HG03159 (cell line): ENCODE measurements at regions not wholly inside any gene's neighbourhood (a gene's known extent, or its start where the extent isn't known, plus 50 kb on each side); places are given as distances from the start of the nearest gene placed in this dataset.

Source experiments
- ATAC-seq: cut with Tn5 transposase; IDR thresholded peaks from one replicate; pipeline ENCODE4 v1.9.1; 2021; ENCODE audit warnings: mild to moderate bottlenecking, moderate library complexity; ENCODE audit not compliant: unreplicated experiment

DNA sequence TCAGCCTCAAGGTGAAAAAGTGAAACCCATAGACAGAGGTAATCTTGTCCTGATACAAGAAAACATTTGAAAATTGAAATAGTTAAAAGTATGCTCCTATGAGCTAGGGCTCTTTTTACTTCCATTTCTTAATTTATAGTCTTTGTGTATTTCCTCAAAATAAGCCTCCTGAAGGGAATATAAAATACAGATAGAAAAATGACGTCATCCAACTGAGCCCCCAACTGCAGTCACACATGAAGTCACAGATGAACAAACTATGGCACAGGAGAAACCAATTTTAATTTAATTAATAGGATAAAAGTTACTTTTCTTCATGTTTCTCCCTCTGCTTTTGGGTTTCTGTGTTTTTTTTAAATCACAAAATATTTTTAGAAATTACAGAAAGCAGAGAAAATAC lies 280.3 kb downstream of the HTR7 start:
- ATAC-seq: no peak

DNA sequence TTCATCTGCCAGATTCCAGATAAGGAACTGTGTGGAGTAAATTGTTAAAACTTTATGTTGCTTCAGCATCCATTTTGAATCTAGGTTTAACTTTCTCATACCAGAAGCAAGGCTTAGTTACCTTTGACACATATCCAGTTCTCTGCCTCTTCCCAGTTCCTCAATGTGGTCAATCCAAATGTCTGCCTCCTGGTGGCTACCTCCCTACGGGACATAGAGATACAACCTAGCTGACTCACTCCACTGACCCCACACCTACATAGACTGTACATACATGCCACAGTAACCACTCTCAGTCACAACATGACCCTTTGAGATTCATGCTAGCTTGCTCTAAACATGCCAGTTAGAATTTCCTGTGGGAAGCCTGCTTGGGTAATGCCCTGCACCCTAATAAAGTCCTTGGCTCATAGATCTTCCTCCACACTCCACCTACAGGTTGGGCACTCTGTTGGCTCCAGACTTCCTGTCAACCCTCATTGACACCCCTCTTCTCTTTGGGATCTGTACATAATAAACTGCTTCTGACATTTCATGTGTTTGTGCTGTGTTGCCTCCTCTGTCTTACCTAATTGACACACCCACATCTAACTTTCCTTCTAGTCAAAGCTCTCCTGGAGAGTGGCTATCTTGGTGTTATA lies 278.1 kb downstream of the HTR7 start:
- no peak for ATAC-seq

DNA sequence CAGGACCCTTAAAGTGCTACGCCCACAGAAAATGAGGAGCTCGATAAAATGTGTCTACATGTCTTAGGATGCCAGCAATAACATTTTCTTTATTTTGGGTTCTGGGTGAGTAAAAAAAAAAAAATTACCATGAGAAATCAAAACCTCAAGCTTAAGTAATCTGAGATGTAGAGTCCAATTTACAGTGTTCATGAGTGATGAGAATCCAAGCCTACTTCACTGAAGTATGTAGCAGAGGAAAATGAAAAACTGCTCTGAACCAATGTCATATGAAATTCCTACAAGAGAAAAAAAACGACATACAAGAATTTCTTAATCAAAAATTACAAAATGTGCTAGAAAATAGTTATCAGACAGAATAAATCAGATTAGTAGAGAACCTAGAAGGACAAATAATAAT lies 274.4 kb downstream of the HTR7 start:
- ATAC-seq: no peak

DNA sequence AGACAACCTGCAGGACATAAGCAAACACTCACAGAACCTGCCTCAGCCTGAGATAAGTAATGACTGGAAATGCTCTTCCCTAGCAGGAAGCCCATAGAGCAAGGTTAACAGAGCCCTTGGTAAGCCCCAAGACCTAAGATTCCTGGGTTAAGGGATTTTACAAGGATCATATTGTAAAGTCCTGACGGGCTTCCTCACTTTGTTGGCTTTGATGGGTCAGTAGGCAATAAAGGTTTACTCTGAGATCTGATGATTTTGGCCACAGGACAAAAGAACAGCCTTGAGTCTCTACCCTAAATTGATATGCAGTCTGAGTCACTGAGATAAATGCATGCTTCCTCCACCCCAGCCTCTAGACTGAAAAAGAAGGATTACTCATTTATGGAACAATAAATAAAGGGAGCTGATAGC lies 270.8 kb downstream of the HTR7 start:
- no peak for ATAC-seq

DNA sequence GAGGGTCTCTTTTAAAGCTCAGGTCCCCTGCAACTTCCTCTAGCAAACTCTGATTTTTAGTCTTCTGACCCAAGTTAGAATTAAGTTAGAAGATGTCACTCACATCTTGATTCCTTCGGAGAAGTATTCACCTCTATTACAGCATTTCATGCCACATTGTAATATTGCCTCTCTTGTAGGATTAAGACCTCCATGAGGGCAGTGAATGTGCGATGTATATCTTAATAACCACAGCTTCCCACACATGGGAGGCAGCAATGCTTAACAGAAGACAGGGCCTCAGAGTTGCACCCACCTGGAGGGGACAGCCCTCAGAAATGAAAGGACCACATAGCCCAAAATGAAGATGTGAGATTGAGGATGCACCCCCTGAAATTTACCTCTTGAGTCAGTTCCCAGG lies 270.3 kb downstream of the HTR7 start:
- ATAC-seq: no peak

DNA sequence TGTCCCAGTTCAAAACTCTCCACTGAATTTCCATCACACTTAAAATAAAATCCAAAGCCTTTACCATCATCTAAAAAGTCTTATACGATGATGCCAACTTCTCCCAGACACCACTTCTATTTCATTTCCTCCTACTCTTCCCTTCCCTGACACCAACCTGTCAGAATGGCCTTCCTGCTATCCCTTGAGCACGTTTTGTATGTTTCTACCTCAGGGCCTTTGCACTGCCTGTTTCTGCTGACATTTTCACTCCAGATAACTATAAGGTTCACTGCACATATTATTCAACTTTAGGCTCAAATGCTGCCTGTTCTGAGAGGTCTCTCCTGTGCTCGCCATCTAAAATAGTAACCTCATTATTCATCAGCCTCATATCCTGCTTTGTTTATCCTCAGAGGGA lies 269.6 kb downstream of the HTR7 start:
- ATAC-seq: no peak

DNA sequence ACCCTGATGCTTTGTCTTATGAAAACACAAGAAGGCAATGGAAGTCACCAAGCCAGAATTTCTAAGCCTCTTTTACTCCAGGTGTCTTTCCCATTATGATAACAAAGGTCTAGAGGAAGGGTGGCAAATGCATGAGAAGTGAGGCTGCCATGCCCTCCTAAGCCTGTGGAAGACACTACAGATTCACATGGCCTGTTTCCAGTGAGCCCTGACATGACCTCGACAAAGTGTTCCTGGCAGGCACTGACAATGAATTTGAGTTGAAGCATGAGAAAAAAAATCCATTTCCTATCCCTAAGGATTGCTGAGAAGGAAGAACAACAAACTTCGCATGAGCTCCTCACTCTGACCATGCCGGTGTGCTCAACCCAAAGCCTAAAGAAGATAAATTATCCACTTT lies 268.0 kb downstream of the HTR7 start:
- ATAC-seq: no peak

DNA sequence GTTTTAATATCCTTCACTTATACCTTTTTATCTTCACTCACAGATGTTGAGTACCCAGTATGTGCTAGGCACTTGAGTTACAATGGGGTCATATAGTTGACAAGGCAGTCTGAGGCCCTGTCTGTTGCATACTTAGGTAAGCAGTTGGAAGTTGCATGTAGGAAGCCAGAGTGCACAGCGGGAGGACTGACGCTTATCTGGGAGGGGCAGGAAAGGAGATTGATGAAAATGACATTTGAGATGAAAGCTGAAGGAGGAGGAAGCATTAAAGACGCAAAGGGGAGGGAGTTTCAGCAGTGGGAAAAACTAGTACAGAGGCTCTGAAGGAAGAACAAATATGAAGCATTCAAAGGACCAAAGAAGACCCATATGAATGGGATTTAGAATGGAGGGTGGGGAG lies 266.2 kb downstream of the HTR7 start:
- ATAC-seq: no peak

DNA sequence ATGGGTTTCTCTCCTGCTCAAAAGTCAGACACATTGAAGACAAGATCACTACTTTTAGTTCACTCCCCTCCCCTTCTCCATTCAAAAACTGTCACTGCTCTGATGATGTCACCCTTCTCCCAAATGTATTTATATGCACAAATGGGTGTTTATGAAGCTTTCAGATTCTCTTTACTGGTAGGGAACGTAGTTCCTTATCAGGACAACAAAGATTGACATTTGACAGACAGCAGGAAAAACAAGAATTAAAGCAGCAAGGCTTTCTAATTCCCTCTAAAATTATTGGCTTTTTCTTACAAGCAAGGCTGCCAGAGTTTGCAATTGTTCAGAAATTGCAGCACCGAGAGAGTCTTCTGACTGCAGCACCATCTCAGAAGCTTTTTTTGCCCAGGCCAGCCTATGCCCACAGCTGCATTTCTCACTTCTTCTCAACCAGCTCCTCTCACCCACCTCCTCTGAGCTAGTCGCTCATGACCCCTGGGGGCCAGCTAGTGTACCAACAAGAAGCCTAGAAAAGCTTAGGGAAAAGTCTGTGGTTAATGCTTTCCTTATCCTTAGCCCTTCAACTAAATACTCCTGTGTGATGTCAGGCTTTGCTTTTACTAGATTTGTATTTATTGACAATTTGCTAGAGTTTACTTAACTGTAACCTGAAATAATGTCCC lies 265.1 kb downstream of the HTR7 start:
- ATAC-seq: peak; percentile 68

DNA sequence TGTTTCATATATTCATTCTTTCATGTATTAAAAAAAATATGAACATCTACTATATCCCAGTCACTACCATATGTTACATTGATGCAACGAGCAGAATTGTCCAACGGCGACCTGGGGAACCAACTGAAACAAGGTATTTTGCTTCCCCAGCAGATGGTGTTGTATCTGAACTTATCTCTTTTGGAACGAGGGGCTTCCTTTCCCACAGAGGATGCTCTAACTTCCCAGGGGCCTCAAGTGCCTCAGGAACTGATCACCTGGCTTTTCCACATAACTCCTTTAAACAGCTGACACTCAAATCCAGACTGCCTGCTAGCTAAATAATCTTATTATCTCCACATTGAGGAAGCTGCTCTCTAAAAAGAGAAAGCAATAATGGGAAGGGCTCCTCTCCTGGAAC lies 259.3 kb downstream of the HTR7 start:
- no peak for ATAC-seq

DNA sequence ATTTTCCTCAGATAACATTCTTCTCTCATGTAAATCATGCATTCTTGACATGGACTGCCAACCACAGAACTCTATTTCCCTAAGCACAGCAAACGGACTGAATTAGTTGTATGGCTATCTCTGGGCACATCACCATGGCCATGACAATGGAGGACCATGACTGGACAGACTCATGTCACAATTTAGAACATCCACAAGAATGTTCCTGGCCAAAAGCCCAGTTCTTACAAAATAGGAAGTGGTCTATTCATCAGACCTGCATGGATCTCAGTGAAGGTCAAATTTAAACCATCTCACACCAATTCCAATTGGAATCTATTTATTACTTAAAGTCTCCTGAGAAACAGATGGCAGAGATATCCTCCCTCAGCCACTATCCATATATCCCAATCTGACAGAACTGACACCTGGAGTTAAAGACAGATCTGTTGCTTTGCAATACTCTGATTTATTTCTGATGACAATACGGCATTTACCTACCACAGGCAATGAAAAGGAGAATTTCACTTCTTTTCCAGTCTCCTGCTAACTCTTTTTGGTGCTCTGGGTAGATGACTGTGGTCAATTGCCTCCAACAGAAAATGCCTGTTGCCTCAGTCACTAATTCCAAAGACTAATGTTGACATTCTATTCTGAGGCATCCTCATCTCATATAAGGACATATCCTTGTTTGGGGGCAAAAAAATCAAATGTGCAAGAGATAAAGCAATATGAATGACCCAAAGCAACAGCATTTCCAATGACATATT lies 254.8 kb downstream of the HTR7 start:
- no peak for ATAC-seq

DNA sequence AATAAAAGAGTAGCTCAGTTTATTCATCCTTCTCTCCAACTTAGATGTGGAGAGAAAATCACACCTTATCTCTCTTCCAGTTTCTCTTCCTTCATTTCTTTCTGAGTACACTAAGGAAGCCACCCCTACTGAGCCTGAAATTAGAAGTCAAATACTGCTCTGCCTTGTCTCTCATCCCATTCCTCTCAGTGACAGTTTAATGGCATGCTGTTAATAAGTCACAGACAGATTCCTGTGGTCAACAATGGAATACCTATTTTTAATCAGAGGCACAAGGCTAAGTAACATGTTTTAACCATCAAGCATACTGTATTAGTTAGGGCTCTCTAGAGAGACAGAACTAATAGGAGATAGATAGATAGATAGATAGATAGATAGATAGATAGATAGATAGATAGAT lies 253.2 kb downstream of the HTR7 start:
- ATAC-seq: no peak

DNA sequence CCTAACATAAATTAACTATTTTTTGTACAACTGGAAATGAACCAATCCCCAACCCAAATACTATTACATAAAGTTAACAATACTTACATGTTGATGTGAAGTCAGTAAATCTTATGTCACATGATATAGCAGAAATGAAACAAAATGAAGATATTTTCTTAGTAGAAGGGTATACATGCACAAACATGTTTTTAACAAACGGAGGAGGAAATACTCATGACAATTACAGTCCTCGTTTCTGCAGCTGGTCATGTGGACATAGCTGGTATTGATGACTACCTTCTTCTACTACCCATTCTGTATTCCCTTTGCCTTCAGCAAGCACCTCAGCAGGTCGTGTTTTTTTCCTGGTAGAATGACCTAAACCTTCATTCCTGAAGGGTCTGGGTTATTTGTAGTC lies 252.3 kb downstream of the HTR7 start:
- no peak for ATAC-seq

DNA sequence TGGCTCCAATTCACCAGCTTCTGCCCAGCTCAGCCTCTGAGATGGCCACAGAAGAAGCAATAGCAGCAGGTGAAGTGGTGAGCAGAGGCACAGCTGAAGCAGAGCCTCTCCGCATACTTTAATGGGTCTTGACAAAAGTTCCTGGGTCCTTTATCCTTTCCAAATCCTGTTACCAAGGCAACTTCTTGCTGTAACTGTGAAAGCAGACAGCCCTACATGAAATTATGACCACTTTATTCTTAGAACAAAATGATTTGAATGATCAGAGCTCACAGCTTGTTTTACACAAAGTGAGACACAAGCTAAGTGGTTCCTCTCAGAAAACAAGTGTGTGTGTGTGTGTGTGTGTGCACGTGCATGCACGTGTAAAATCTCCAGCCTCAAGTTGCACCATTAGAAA lies 245.6 kb downstream of the HTR7 start:
- ATAC-seq: no peak

DNA sequence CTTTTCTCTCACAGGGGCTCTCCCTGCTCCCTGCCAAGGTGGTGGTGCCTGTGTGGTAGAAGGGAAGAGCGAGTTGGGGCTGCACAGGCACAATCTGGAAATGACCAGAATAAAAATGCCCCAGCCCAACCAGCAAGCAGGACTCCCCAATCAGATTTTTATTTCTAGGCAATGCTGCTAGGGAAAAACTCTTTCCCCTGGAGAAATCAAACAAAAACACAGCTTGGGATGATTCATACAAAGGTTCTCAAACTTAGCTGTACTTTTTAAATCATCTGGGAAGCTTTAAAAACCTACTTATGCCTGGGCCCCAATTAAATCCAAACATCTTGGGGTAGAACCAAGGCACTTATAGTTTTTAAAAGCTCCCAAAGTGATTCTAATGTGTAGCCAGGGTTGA lies 243.2 kb downstream of the HTR7 start:
- no peak for ATAC-seq

DNA sequence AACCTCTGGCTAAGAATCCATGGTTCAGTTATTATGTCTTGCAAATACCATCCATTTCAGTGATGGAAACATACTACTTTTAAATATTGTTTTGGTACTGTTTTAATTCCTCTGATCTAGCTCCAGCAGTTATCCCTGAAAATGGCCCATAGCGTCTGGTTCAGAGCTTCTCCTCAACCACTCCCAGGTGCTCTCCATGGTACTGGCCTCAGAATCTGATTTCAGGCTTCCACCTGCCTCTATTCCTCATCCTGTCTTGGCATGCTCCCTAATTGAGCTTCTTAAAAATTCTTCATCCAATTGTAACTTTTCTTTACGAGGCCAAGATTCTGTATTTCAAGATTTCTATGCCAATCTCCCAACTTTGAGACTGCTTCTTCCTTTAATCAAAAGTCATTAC lies 236.3 kb downstream of the HTR7 start:
- ATAC-seq: no peak

DNA sequence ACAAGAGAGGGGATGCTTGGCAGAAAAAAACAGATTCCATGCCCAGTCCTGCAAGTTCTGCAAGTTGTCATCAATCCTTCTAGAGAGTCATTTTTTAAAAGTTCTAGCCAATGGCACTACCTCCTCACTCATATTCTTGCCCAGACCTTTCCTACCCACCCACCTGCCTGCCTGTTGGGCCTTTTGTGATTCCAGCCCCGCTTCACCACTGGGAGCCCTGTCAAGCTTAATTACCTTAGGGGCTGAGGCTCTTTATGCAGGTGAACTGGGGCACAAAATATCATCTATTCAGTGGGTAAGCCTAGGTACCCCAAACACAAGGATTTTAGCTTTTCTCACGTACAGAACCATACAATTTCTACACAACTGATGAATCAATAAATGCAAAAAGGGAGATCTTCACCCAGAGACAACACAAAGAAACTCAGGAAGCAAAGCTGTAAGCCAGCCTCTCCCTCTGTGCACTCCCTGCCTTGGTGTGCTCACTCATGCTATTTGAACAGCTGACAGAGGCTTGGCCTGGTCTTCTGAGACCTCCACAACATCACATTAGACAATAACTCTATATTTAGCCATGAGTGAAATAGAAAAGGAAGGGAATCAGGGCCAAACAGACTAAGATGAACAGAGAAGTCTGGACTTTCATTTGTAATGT lies 222.6 kb downstream of the HTR7 start:
- no peak for ATAC-seq

DNA sequence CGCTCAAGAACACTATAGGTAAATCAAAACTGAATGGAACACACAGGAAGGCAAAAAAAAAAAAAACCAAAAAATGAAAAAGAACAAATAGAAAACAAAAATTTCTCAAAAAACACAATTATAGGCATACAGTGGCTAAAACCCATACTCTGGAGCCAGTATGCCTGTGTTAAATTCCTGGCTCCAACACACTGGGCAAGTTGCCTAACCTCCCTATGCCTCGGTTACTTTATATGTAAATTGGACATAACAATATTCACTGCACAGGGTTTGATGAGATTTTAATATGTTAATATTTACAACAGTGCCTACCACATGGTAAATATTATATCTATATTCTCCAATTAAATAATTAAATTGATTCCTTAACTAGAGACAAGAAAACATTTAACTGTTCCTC lies 217.1 kb downstream of the HTR7 start:
- no peak for ATAC-seq

DNA sequence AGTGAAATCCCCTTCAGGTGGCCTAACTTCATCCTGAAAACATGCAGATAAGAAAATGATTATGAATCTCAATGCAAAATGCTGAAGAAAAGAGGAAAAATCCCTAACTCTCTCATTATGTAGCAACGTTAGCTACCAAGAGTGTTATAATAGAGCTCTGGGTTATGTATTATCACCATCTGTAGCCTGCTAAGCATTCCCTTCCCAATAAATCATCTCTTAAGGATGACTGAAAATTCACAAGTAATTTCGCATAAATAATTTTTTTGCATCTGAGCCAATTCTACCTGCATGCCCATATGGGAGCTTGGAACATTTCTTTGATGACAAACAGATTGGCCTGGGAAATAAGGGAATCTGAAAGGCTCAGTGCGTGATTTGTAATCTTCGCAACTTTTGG lies 216.1 kb downstream of the HTR7 start:
- ATAC-seq: no peak

DNA sequence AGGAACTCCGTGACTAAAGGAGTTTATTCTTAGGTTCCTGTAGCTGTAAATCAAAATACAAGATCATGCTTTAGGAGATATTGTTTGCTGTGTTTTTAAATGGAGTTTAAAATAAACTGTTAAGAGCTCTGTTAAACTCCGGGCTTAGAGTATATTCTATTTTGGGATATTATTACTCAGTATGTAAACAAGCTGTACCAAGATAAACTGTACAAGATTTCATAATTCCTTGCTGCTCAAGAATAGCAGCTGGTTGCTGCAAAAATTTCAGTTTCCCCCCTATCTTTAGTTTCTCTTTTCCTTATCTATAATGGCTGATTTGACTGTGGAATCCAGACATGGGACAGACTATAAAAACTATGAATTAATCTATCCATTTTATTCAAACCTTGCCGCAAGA lies 215.7 kb downstream of the HTR7 start:
- no peak for ATAC-seq

DNA sequence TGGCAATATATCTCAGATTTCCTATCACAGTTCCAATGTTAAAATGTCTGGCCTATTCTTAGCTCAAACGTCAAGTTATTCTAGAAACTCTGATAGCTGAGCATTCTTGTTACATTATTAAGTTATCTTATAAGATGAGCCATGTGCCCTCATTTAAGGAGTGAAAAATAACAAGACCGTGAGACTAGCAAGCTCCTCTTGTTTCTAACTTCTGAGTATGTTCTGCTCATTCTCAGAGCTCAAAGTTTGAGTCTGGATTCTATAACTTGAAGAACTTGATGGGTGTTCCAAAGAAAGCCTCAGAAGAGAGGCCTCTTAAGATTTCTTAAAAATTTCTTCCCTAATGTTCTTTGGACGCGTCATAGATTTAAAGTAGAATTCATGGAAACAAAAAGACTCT lies 215.2 kb downstream of the HTR7 start:
- no peak for ATAC-seq

DNA sequence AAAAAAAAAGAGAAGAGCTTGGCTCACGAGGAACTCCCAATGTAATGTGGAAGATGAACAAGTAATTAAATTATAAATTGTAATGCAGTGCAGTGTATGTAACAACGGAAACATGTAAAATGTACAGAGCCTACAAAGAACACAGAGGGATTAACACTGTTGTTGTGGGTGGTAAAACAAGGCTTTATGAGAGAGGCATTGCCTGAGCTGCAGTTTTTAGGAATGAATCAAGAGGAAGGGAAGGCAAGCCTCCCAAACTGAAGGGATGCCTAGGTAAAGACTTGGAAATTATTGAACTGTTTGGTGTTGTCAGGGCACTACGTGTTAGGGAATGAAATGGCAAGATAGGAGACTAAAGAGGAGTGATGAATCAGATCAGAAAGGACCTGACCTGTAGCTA lies 213.7 kb downstream of the HTR7 start:
- no peak for ATAC-seq
